Activated naive CD4-positive, alpha-beta T cell treated with anti-CD3 and anti-CD28 coated beads for 36 hours (primary cell): ENCODE measurements at regions not wholly inside any gene's neighbourhood (a gene's known extent, or its start where the extent isn't known, plus 50 kb on each side); places are given as distances from the start of the nearest gene placed in this dataset.

Source experiments
- CTCF ChIA-PET: fragments of 350-600 bp; sonication (Branson Sonifier 250); formaldehyde crosslinking; loops from one replicate; lab custom pipeline; 2021; ENCODE audit warnings: antibody characterized with exemption; lab: Charles Lee
- DNase-seq: peaks from one replicate; pipeline ENCODE4 v3.0.0-alpha.2; 2020
- H3K27ac Mint-ChIP-seq: one replicate; pipeline ENCODE4 v1.8.0; 2021; ENCODE audit warnings: mild to moderate bottlenecking, mixed read lengths
- H3K27me3 Mint-ChIP-seq: one replicate; pipeline ENCODE4 v1.8.0; 2021; ENCODE audit warnings: low read depth, mixed read lengths
- H3K36me3 Mint-ChIP-seq: one replicate; pipeline ENCODE4 v1.8.0; 2021; ENCODE audit warnings: low read depth, mixed read lengths
- H3K4me1 Mint-ChIP-seq: one replicate; pipeline ENCODE4 v1.8.0; 2021; ENCODE audit warnings: low read depth, mixed read lengths
- H3K4me3 Mint-ChIP-seq: one replicate; pipeline ENCODE4 v1.8.0; 2021; ENCODE audit warnings: mild to moderate bottlenecking, moderate library complexity, mixed read lengths
- H3K9me3 Mint-ChIP-seq: one replicate; pipeline ENCODE4 v1.8.0; 2021; ENCODE audit warnings: mixed read lengths
- intact Hi-C: fragments of 100-400 bp; cut with micrococcal nuclease; formaldehyde crosslinking; loops from one replicate; pipeline ENCODE4 v1.15.1; 2023

- Mint-ChIP-seq H3K4me1 (no peaks in the 10 kb centered on the region), H3K27me3 (no peaks in the 10 kb centered on the region), H3K4me3 (no peak overlapping the region), H3K9me3 (no peaks in the 10 kb centered on the region), H3K27ac (no peak overlapping the region), H3K36me3 (no peaks in the 10 kb centered on the region)
- DNase-seq: no peak
- intact Hi-C loops: no loop called here
- CTCF ChIA-PET: no interaction called here
Measured at GRCh38 chr2:145729993-145730770, 1210.3 kb upstream of the ZEB2 start.

- no peaks in the 10 kb centered on the region for H3K9me3 Mint-ChIP-seq
- no peaks in the 10 kb centered on the region for H3K36me3 Mint-ChIP-seq
- no peaks in the 10 kb centered on the region for H3K27me3 Mint-ChIP-seq
- no peak overlapping the region for H3K27ac Mint-ChIP-seq
- no peak for DNase-seq
- CTCF ChIA-PET: no interaction called here
- H3K4me3 Mint-ChIP-seq: no peak overlapping the region
- intact Hi-C loops: no loop called here
- H3K4me1 Mint-ChIP-seq: no peaks in the 10 kb centered on the region
Measured at GRCh38 chr2:145729481-145729880, 1209.6 kb upstream of the ZEB2 start.

GRCh38 chr2:145728511-145728910, 1208.6 kb upstream of the ZEB2 start:
- no peak overlapping the region for H3K4me3 Mint-ChIP-seq
- no peaks in the 10 kb centered on the region for H3K9me3 Mint-ChIP-seq
- H3K4me1 Mint-ChIP-seq: no peaks in the 10 kb centered on the region
- CTCF ChIA-PET: no interaction called here
- no peak for DNase-seq
- no peaks in the 10 kb centered on the region for H3K36me3 Mint-ChIP-seq
- intact Hi-C loops: no loop called here
- H3K27ac Mint-ChIP-seq: no peak overlapping the region
- no peaks in the 10 kb centered on the region for H3K27me3 Mint-ChIP-seq

- no peak for DNase-seq
- CTCF ChIA-PET: no interaction called here
- H3K9me3 Mint-ChIP-seq: no peaks in the 10 kb centered on the region
- H3K4me1 Mint-ChIP-seq: no peaks in the 10 kb centered on the region
- H3K27ac Mint-ChIP-seq: no peak overlapping the region
- H3K36me3 Mint-ChIP-seq: no peaks in the 10 kb centered on the region
- H3K27me3 Mint-ChIP-seq: no peaks in the 10 kb centered on the region
- H3K4me3 Mint-ChIP-seq: no peak overlapping the region
- intact Hi-C loops: no loop called here
Measured at GRCh38 chr2:145725876-145726275, 1206.0 kb upstream of the ZEB2 start.

GRCh38 chr2:145724311-145724898, 1204.5 kb upstream of the ZEB2 start:
- DNase-seq: no peak
- no peaks in the 10 kb centered on the region for H3K9me3 Mint-ChIP-seq
- no peak overlapping the region for H3K4me3 Mint-ChIP-seq
- CTCF ChIA-PET: interaction anchor here (0.6 kb wide), 1 partner anchor 17 kb away, joined by 3 read pairs; no protein-coding TSS in a partner anchor
- H3K4me1 Mint-ChIP-seq: no peaks in the 10 kb centered on the region
- intact Hi-C loops: no loop called here
- H3K36me3 Mint-ChIP-seq: no peaks in the 10 kb centered on the region
- H3K27ac Mint-ChIP-seq: no peak overlapping the region
- H3K27me3 Mint-ChIP-seq: no peaks in the 10 kb centered on the region

GRCh38 chr2:145723872-145724271, 1204.0 kb upstream of the ZEB2 start:
- no peaks in the 10 kb centered on the region for H3K9me3 Mint-ChIP-seq
- H3K27me3 Mint-ChIP-seq: no peaks in the 10 kb centered on the region
- CTCF ChIA-PET: no interaction called here
- H3K4me3 Mint-ChIP-seq: no peak overlapping the region
- intact Hi-C loops: no loop called here
- no peaks in the 10 kb centered on the region for H3K36me3 Mint-ChIP-seq
- no peaks in the 10 kb centered on the region for H3K4me1 Mint-ChIP-seq
- DNase-seq: no peak
- no peak overlapping the region for H3K27ac Mint-ChIP-seq

GRCh38 chr2:145721681-145722080, 1201.8 kb upstream of the ZEB2 start:
- H3K27me3 Mint-ChIP-seq: no peaks in the 10 kb centered on the region
- CTCF ChIA-PET: no interaction called here
- intact Hi-C loops: no loop called here
- no peaks in the 10 kb centered on the region for H3K36me3 Mint-ChIP-seq
- H3K4me3 Mint-ChIP-seq: no peak overlapping the region
- no peaks in the 10 kb centered on the region for H3K4me1 Mint-ChIP-seq
- H3K27ac Mint-ChIP-seq: no peak overlapping the region
- H3K9me3 Mint-ChIP-seq: no peaks in the 10 kb centered on the region
- DNase-seq: no peak

GRCh38 chr2:145715601-145716000, 1195.7 kb upstream of the ZEB2 start:
- intact Hi-C loops: no loop called here
- Mint-ChIP-seq H3K4me3 (no peak overlapping the region), H3K9me3 (peaks cover 5% of the 10 kb centered on the region), H3K27ac (no peak overlapping the region), H3K4me1 (no peaks in the 10 kb centered on the region), H3K36me3 (no peaks in the 10 kb centered on the region), H3K27me3 (no peaks in the 10 kb centered on the region)
- no peak for DNase-seq
- CTCF ChIA-PET: no interaction called here

- Mint-ChIP-seq H3K4me3 (no peak overlapping the region), H3K9me3 (peaks cover 8% of the 10 kb centered on the region), H3K36me3 (no peaks in the 10 kb centered on the region), H3K27me3 (no peaks in the 10 kb centered on the region), H3K27ac (no peak overlapping the region), H3K4me1 (no peaks in the 10 kb centered on the region)
- intact Hi-C loops: no loop called here
- no peak for DNase-seq
- CTCF ChIA-PET: no interaction called here
Measured at GRCh38 chr2:145710303-145710702, 1190.4 kb upstream of the ZEB2 start.

GRCh38 chr2:145702305-145702704, 1182.4 kb upstream of the ZEB2 start:
- Mint-ChIP-seq H3K36me3 (no peaks in the 10 kb centered on the region), H3K27ac (no peak overlapping the region), H3K9me3 (peaks cover 2% of the 10 kb centered on the region), H3K4me1 (no peaks in the 10 kb centered on the region), H3K27me3 (no peaks in the 10 kb centered on the region), H3K4me3 (no peak overlapping the region)
- no peak for DNase-seq
- intact Hi-C loops: no loop called here
- CTCF ChIA-PET: interaction anchor here (0.5 kb wide), 1 partner anchor 12 kb away, joined by 3 read pairs; no protein-coding TSS in a partner anchor

GRCh38 chr2:145692971-145693478, 1173.1 kb upstream of the ZEB2 start:
- Mint-ChIP-seq H3K27ac (no peak overlapping the region), H3K4me3 (no peak overlapping the region), H3K4me1 (no peaks in the 10 kb centered on the region), H3K27me3 (no peaks in the 10 kb centered on the region), H3K36me3 (no peaks in the 10 kb centered on the region), H3K9me3 (peaks cover 1% of the 10 kb centered on the region)
- intact Hi-C loops: no loop called here
- DNase-seq: no peak
- CTCF ChIA-PET: no interaction called here

- no peaks in the 10 kb centered on the region for H3K36me3 Mint-ChIP-seq
- H3K4me1 Mint-ChIP-seq: no peaks in the 10 kb centered on the region
- intact Hi-C loops: no loop called here
- no peak for DNase-seq
- H3K27me3 Mint-ChIP-seq: no peaks in the 10 kb centered on the region
- H3K4me3 Mint-ChIP-seq: no peak overlapping the region
- no peak overlapping the region for H3K27ac Mint-ChIP-seq
- CTCF ChIA-PET: interaction anchor here (0.6 kb wide), 1 partner anchor 65 kb away, joined by 3 read pairs; no protein-coding TSS in a partner anchor
- H3K9me3 Mint-ChIP-seq: peaks cover 1% of the 10 kb centered on the region
Measured at GRCh38 chr2:145691659-145692058, 1171.7 kb upstream of the ZEB2 start.
